RWPE2 (cell line): ENCODE measurements at regions not wholly inside any gene's neighbourhood (a gene's known extent, or its start where the extent isn't known, plus 50 kb on each side); places are given as distances from the start of the nearest gene placed in this dataset.
"Not testable (repeated sequence)": the region's sequence is repeated elsewhere in the genome, so short reads cannot be mapped to it uniquely, and the experiment has no call there.

ENCODE experiments used
- ATAC-seq: fragments of 200-7000 bp; cut with Tn5 transposase; 3 replicates; pipeline ENCODE4 v1.9.1; 2021; ENCODE audit warnings: low read depth
- DNase-seq: peaks from one replicate; pipeline ENCODE4 v3.0.0-alpha.2; 2020; ENCODE audit warnings: low spot score
- H3K27ac ChIP-seq: fragments of 450-650 bp; 2 replicates; pipeline ENCODE4 v1.5.1; 2017; ENCODE audit warnings: mild to moderate bottlenecking; ENCODE audit not compliant: poor library complexity, severe bottlenecking
- H3K27me3 ChIP-seq: fragments of 250-450 bp; sonication (Bioruptor Pico); 2 replicates; pipeline ENCODE4 v1.5.1; 2021; ENCODE audit warnings: mild to moderate bottlenecking, moderate library complexity; ENCODE audit not compliant: insufficient read depth, poor library complexity, severe bottlenecking
- H3K36me3 ChIP-seq: fragments of 250-450 bp; sonication (Bioruptor Pico); 2 replicates; pipeline ENCODE4 v1.5.1; 2020; ENCODE audit warnings: low read depth, mild to moderate bottlenecking, moderate library complexity
- H3K4me1 ChIP-seq: fragments of 250-450 bp; sonication (Bioruptor Pico); 2 replicates; pipeline ENCODE4 v1.5.1; 2021; ENCODE audit warnings: mild to moderate bottlenecking, moderate library complexity; ENCODE audit not compliant: insufficient read depth, poor library complexity, severe bottlenecking
- H3K4me3 ChIP-seq: fragments of 250-450 bp; sonication (Bioruptor Pico); 2 replicates; pipeline ENCODE4 v1.5.1; 2021; ENCODE audit warnings: mild to moderate bottlenecking, moderate library complexity; ENCODE audit not compliant: severe bottlenecking
- H3K9me3 ChIP-seq: fragments of 250-450 bp; sonication (Bioruptor Pico); 2 replicates; pipeline ENCODE4 v1.5.1; 2021; ENCODE audit warnings: mild to moderate bottlenecking, moderate library complexity; ENCODE audit not compliant: severe bottlenecking
- TF ChIP-seq, protein P1 (sequence below): fragments of 450-650 bp; IDR thresholded peaks from one replicate; pipeline ENCODE4 v1.5.1; 2017; ENCODE audit warnings: mild to moderate bottlenecking, moderate library complexity; ENCODE audit not compliant: poor library complexity, severe bottlenecking

DNA sequence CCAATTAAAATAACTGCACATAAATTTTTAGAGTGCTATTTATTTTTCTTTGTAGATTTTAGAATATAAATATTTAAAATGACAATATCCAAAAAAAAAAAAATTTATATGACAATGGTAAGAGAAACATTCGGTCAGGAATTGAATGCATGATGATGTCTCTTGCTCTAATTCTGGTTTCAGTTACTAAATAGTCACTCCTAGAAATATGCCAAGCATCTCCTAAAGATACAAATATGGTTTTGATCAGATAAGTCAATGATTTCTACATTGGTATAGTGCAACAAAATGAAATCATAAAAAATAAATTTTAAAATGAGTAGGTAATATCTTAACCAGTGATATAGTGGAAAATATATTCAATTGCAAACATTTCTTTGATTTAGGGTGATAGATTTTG lies 95.9 kb upstream of the ACKR3 start:
- no peak overlapping the region for H3K4me3 ChIP-seq
- H3K27me3 ChIP-seq: no peaks in the 10 kb centered on the region
- no peaks in the 10 kb centered on the region for H3K36me3 ChIP-seq
- no peak overlapping the region for H3K27ac ChIP-seq
- no peaks in the 10 kb centered on the region for H3K9me3 ChIP-seq
- no peak for ATAC-seq
- no peak for DNase-seq
- TF ChIP-seq, protein P1, sequence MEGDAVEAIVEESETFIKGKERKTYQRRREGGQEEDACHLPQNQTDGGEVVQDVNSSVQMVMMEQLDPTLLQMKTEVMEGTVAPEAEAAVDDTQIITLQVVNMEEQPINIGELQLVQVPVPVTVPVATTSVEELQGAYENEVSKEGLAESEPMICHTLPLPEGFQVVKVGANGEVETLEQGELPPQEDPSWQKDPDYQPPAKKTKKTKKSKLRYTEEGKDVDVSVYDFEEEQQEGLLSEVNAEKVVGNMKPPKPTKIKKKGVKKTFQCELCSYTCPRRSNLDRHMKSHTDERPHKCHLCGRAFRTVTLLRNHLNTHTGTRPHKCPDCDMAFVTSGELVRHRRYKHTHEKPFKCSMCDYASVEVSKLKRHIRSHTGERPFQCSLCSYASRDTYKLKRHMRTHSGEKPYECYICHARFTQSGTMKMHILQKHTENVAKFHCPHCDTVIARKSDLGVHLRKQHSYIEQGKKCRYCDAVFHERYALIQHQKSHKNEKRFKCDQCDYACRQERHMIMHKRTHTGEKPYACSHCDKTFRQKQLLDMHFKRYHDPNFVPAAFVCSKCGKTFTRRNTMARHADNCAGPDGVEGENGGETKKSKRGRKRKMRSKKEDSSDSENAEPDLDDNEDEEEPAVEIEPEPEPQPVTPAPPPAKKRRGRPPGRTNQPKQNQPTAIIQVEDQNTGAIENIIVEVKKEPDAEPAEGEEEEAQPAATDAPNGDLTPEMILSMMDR: no peak
- no peaks in the 10 kb centered on the region for H3K4me1 ChIP-seq

DNA sequence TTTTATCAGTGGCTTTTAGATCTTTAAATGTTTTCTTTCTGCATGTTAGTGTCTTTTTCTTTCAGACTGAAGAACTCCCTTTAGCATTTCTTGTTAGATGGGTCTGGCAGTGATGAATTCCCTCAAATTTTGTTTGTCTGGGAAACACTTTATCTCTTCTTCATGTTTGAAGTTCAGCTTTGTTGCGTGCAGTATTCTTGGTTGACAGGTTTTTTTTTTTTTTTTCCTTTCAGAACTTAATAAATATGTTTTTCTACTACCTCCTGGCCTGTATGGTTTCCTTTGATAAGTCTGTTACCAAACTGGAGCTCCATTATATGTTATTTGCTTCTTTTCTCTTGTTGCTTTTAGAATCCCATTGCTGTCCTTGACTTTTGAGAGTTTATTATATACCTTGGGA lies 89.8 kb upstream of the ACKR3 start:
- Histone ChIP-seq H3K9me3 (peaks cover 6% of the 10 kb centered on the region), H3K27ac (no peak overlapping the region), H3K4me3 (no peak overlapping the region), H3K36me3 (no peaks in the 10 kb centered on the region; the same call in 1 of the 2 replicates), H3K27me3 (no peaks in the 10 kb centered on the region), H3K4me1 (no peaks in the 10 kb centered on the region)
- DNase-seq (no peak), ATAC-seq (no peak)
- TF ChIP-seq, protein P1: no peak

DNA sequence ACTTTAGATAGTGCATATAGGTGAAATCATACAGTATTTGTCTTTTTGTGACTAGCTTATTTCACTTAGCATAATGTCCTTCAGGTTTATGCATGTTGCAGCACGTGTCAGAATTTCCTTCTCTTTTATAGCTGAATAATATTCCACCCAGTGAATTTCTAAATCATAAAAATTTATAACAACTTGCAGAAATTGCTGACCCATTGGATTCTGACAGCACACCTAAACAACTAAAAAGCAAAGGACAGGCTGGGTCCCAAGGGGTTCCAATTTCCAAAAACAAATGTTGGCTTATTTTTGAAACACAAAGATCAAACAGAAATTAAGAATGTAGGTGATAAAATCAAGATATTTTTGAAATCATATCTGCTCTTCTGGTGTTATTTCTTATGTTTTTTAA lies 86.5 kb upstream of the ACKR3 start:
- Histone ChIP-seq H3K4me1 (no peaks in the 10 kb centered on the region), H3K4me3 (no peak overlapping the region), H3K9me3 (peaks cover 6% of the 10 kb centered on the region), H3K27ac (no peak overlapping the region), H3K36me3 (no peaks in the 10 kb centered on the region; the same call in 1 of the 2 replicates), H3K27me3 (no peaks in the 10 kb centered on the region)
- DNase-seq (no peak), ATAC-seq (no peak)
- TF ChIP-seq, protein P1: no peak

DNA sequence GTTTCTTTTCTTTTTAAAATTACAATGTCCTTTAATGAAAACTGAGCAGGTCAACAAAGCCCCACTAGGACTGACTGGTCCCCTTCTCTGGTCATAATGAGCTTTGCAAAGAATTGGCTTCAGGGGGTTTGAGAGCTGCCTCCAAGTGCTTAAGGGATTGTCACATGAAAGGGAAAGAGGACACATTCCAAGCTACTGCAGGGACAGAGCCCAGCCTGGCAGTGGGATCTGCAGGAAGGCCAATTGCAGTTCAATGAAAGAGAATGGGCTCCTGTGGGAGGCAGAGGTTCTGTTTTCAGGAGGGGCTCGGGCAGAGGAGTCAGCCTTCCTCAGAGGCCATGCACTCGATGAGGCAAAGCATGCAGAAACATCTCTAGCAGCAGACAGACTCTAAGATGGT lies 84.1 kb upstream of the ACKR3 start:
- Histone ChIP-seq H3K9me3 (no peaks in the 10 kb centered on the region), H3K27ac (no peak overlapping the region), H3K27me3 (no peaks in the 10 kb centered on the region), H3K4me1 (no peaks in the 10 kb centered on the region), H3K36me3 (no peaks in the 10 kb centered on the region; the same call in 1 of the 2 replicates), H3K4me3 (no peak overlapping the region)
- ATAC-seq: no peak
- DNase-seq: no peak
- TF ChIP-seq, protein P1: no peak

DNA sequence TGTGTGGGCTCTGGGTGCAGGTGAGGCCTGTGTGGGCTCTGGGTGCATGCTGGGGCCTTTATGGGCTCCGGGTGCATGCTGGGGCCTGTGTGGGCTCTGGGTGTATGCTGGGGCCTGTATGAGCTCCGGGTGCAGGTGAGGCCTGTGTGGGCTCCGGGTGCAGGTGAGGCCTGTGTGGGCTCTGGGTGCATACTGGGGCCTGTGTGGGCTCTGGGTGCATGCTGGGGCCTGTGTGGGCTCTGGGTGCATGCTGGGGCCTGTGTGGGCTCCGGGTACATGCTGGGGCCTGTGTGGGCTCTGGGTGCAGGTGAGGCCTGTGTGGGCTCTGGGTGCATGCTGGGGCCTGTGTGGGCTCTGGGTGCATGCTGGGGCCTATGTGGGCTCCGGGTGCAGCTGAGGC lies 80.5 kb upstream of the ACKR3 start:
- not testable (repeated sequence) for H3K4me3 ChIP-seq, H3K36me3 ChIP-seq, H3K27ac ChIP-seq, H3K4me1 ChIP-seq, H3K27me3 ChIP-seq, ATAC-seq, H3K9me3 ChIP-seq, DNase-seq
